ENCODE measurements at regions not wholly inside any gene's neighbourhood (a gene's known extent, or its start where the extent isn't known, plus 50 kb on each side); places are given as distances from the start of the nearest gene placed in this dataset.

DNA sequence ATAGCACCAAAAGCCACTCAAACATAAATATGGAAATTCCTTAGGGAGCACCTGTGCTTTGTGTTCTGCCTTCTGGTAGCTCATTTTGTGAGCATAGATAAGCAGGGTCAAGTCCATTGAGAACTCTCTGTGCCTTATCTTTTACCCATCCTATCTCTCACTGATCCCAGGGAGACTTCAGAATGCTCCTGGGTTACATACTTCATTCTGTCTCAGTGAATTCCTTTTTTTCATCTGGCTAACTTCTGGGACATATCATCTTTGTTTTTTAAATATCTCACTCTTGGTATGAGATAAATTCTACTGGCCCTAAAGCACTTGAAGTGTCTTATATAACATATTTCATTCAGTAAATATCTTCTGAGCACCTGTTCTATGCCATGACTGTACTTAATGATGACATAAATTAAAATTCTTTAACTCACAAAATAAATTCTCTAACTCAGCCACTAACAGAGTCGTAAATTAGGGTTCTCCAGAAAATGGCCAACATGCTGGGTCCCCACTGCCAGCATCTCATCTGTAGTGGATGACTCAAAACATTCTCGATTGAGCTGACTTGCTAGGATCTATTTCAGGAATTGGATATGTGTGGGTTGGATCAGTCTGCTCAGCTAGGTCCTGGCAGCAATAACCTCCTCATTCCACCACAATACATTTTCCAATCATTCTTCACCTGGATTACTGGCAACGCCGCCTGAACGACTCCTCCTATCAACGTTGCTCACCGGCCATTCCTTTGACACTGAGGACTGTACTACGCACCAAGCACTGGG, 170.2 kb downstream of the FOXO1 start:
- no peak for DNase-seq (ENCODE audit: low read depth in 2 of 2)

DNA sequence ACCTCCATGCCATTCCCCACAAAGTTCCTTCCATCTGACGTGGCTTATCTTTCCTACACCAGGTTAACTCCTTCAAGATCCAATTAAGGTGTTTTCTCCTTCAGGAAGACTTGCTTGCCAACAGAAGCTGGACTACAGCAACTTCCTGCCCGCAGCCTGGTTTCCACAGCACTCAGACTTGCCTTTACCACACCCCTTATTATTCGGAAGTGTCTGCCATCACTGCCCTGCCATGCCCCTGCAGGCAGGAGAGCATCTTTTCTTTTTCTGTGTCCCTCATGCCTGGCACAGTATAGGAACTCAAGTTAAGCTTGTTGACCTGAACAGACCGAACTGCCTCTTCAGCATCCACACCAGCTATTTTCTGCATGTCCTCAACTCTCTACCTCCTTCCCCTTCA, 168.0 kb downstream of the FOXO1 start:
- DNase-seq (ENCODE audit: low read depth in 2 of 2): no peak

DNA sequence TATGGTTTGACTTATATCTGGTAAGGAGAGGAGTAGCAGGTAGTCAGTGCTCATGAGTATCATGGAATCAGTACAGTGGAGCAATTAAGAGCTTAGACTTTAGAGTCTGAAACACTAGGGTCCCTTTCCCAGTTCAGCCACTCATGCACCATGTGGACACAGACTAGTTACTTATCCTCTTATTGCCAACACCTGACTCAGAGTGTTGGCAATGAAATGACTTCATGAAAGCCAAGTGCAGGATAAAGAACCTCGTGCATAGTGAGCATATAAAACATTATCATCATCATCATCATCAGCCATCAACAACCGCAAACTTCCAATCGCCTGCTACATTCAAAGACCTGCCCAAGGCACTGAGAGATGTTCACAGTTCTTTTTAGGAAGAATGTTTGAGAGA, 164.2 kb downstream of the FOXO1 start:
- no peak for DNase-seq (ENCODE audit: low read depth in 2 of 2)

DNA sequence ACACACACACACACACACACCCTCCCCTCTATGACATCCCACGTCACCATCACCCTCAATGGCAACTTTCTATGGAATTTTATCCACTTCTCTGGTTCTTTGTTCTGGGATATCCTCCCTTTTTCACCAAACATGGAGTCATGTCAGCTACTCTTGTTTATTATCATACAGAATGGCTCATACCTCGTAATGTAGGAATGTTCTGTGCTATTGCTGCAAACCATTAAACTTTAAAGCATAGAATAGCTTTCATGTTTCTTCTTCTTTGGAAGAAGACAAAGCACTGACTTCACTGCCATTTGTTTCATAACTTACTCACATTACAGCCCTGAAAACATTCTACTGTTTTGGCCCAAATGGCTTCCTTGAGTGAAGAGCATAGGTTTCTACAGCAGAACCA, 163.4 kb downstream of the FOXO1 start:
- DNase-seq (ENCODE audit: low read depth in 2 of 2): no peak

DNA sequence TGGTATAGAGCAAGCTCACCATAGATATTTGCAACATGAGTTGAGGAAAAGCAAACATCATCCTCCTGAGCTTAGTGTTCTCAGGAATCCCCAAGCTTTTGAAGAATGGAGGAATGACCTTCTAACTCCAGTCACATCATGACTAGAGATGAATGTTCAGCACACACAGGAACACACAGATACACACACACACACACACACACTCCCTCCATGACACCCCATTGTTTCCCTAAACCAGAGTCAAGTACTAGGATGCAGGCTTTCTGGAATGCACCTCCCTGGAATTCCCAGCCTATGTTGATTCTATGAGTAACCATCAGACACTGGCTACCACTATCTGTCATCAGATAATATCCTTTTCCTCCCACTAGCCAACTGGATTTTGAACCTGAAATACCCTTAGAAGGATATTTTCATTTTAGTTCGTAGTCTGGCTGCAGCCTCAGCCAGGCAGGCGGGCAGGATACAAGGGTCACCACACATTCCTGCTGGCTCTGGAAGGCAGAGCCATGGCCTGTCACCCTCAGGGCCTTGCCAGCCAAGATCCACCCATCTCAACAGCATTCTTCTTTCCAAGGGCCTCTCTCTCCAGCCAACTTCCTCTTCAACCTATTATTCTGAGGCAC, 162.4 kb downstream of the FOXO1 start:
- peak in 1 of 2 experiments; percentile 2 for DNase-seq (ENCODE audit: low read depth in 2 of 2)

DNA sequence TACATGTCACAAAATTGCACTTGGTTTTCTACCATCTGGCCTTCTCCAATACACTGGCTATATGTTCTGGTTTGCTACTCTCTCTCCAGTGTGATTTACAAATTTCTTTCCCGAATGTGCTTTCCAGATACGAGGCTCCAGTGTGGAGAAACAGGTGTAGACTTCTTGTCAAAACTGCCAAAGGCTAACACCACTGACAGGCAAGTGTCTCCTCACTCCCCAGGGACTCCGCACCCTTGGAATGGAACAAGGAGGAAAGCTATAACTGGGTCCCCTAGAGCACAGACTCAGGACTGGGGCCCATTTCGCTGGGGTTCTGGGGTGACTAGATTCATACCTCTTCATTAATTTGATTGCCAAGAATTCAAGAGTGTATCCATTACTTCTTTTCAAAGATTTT, 161.8 kb downstream of the FOXO1 start:
- DNase-seq (ENCODE audit: low read depth in 2 of 2): no peak

DNA sequence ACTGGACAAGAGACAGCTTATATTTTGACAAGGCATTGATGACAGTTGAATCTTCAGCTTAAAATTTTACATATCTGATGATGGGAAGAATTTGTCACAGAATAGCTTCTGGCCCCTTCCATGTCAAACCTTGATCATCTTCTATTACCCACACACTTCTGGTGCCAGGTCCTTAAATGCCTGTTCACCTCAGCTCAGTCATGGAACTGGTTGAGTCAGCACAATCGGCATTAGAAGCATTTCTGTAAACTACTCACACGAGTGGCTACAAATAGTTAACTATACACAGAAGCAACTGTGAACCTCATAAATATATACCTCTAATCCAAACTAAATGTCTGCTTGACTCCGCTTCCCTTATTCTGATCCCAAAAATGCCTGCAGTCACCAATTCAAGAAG, 161.2 kb downstream of the FOXO1 start:
- DNase-seq (ENCODE audit: low read depth in 2 of 2): no peak

Data from fibroblast of skin of left biceps (primary cell).